Tibial nerve (tissue), 4 donors: ENCODE measurements at regions not wholly inside any gene's neighbourhood (a gene's known extent, or its start where the extent isn't known, plus 50 kb on each side); places are given as distances from the start of the nearest gene placed in this dataset.

Source experiments
- CTCF ChIP-seq, 5 experiments: fragments of 200-600 bp in 3 of 5; fragments of 450-650 bp in 2 of 5; sonication (generic) in 3 of 5; IDR thresholded peaks; one replicate each; pipeline ENCODE4 v1.5.1; 2016 to 2019; ENCODE audit warnings: antibody characterized with exemption in 5 of 5, mild to moderate bottlenecking in 3 of 5, moderate library complexity in 2 of 5
- EP300 ChIP-seq, 2 donors: sonication (generic); formaldehyde crosslinking; IDR thresholded peaks; one replicate each; pipeline ENCODE4 v1.6.1; 2017; ENCODE audit warnings: antibody characterized with exemption in 2 of 2, mild to moderate bottlenecking in 1 of 2
- POLR2A ChIP-seq, 2 donors: fragments of 450-650 bp; IDR thresholded peaks; one replicate each; pipeline ENCODE4 v1.6.1; 2017; ENCODE audit warnings: antibody characterized with exemption in 2 of 2, mild to moderate bottlenecking in 2 of 2, moderate library complexity in 2 of 2

DNA sequence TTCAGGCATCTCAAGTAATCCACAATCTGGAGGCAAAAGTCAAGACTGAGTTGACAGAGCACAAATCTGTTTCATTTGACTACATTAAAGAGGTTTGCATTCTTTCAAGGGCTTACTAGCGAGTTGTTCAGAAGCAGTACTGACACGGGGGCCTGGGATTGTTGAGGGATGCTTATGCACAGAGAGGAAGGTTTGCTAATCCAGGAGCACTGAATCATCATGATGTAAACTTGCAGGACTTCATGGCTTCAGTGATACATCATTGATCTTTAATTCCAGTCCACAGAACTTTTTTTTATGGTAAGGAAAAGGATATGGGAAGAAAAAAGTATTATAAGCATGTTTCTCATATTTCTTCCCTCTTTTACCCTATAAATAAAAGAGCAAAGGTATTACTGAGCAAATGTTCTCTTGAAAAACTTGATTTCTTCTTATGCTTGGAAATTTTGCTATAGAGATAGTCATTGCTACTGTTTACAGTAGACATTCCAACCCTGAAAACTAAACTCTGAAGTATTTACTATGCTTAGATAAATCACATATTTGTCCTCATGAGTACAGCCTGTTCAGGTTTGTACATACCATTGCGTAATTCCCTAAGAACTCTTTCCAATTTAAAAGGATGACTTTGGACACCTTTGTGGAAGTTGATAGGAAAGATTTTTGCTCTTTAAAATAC lies 65.8 kb upstream of the KPNA3 start:
- no peak for TF ChIP-seq CTCF (IDR thresholded peaks at IDR 0.05)
- peak; percentile 28 to 65 for TF ChIP-seq EP300 (IDR thresholded peaks at IDR 0.05)
- TF ChIP-seq POLR2A (IDR thresholded peaks at IDR 0.05): no peak
